ENCODE measurements at regions not wholly inside any gene's neighbourhood (a gene's known extent, or its start where the extent isn't known, plus 50 kb on each side); places are given as distances from the start of the nearest gene placed in this dataset.

GRCh38 chr20:18999086-18999485 is 185.5 kb downstream of the SCP2D1 start:
- DNase-seq (ENCODE audit: low spot score) (no peak), FAIRE-seq (no peak)

GRCh38 chr20:19000078-19000477 is 186.5 kb downstream of the SCP2D1 start:
- FAIRE-seq, result no peak
- no peak for DNase-seq (ENCODE audit: low spot score)

- FAIRE-seq, result no peak
- no peak for DNase-seq (ENCODE audit: low spot score)
These were observed 187.6 kb downstream of the SCP2D1 start for GRCh38 chr20:19001177-19001576.

GRCh38 chr20:19003366-19004336 is 190.1 kb downstream of the SCP2D1 start:
- FAIRE-seq (no peak), DNase-seq (ENCODE audit: low spot score) (no peak)

- no peak for DNase-seq (ENCODE audit: low spot score)
- FAIRE-seq, result no peak
These were observed 191.4 kb downstream of the SCP2D1 start for GRCh38 chr20:19004975-19005374.

GRCh38 chr20:19008497-19008896 is 194.9 kb downstream of the SCP2D1 start:
- no peak for FAIRE-seq
- no peak for DNase-seq (ENCODE audit: low spot score)

GRCh38 chr20:19009081-19009688 is 195.6 kb downstream of the SCP2D1 start:
- no peak for FAIRE-seq
- DNase-seq (ENCODE audit: low spot score), result no peak

- FAIRE-seq (no peak), DNase-seq (ENCODE audit: low spot score) (no peak)
These were observed 199.1 kb downstream of the SCP2D1 start for GRCh38 chr20:19012676-19013075.

- no peak for DNase-seq (ENCODE audit: low spot score)
- no peak for FAIRE-seq
These were observed 198.5 kb upstream of the SLC24A3 start for GRCh38 chr20:19013907-19014306.

GRCh38 chr20:19015351-19016139 is 196.9 kb upstream of the SLC24A3 start:
- DNase-seq (ENCODE audit: low spot score) (no peak), FAIRE-seq (no peak)

- no peak for FAIRE-seq
These were observed 196.3 kb upstream of the SLC24A3 start for GRCh38 chr20:19016140-19016497.

GRCh38 chr20:19017104-19017690 is 195.2 kb upstream of the SLC24A3 start:
- DNase-seq (ENCODE audit: low spot score), result no peak
- no peak for FAIRE-seq

More at GRCh38 chr20:19016140-19016497, 196.3 kb upstream of the SLC24A3 start:
- DNase-seq (ENCODE audit: low spot score), result no peak

- DNase-seq (ENCODE audit: low spot score) (no peak), FAIRE-seq (no peak)
These were observed 193.6 kb upstream of the SLC24A3 start for GRCh38 chr20:19018881-19019280.

GRCh38 chr20:19019734-19020364 is 192.6 kb upstream of the SLC24A3 start:
- DNase-seq (ENCODE audit: low spot score), result no peak

GRCh38 chr20:19021406-19022117 is 190.9 kb upstream of the SLC24A3 start:
- DNase-seq (ENCODE audit: low spot score), result no peak
- FAIRE-seq, result no peak

More at GRCh38 chr20:19019734-19020364, 192.6 kb upstream of the SLC24A3 start:
- FAIRE-seq, result no peak

- DNase-seq (ENCODE audit: low spot score), result no peak
These were observed 190.3 kb upstream of the SLC24A3 start for GRCh38 chr20:19022118-19022575.

GRCh38 chr20:19022791-19023448 is 189.5 kb upstream of the SLC24A3 start:
- FAIRE-seq (no peak), DNase-seq (ENCODE audit: low spot score) (no peak)

More at GRCh38 chr20:19022118-19022575, 190.3 kb upstream of the SLC24A3 start:
- no peak for FAIRE-seq

- DNase-seq (ENCODE audit: low spot score), result no peak
- FAIRE-seq, result no peak
These were observed 188.0 kb upstream of the SLC24A3 start for GRCh38 chr20:19024296-19025035.
